ENCODE measurements at regions not wholly inside any gene's neighbourhood (a gene's known extent, or its start where the extent isn't known, plus 50 kb on each side); places are given as distances from the start of the nearest gene placed in this dataset.

DNA sequence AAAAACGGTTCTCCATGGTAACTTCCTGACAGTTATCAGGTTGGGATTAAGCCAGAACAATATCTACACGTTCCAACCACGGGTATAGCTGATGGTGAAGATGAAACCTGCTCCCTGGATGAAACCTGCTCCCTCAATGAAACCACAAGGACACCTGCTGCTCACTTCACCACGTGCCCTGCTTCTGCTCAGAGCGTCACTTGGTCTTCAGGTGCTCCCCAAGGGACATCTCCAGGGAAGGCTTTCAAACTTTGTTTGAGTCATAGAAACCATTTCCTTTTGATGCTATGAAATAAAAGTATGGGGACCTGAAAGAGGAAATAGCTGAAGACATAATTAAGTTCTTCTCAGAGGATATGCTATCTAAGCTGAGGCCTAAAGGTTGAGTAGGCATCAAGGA, 242.4 kb downstream of the MED10 start:
- H3K27ac ChIP-seq (ENCODE audit: low read depth, low read length): no peak overlapping the region
- H3K4ac ChIP-seq (replicated peaks; ENCODE audit: insufficient read length, low read depth, low read length): no peak overlapping the region
- ChIA-PET POLR2A (ENCODE audit: partially characterized antibody) (no interaction called here), CTCF (ENCODE audit: partially characterized antibody) (interaction anchor here (0.6 kb wide), 1 partner anchor 284 kb away, joined by 3 read pairs; no protein-coding TSS in a partner anchor)
- TF ChIP-seq ZNF274 (IDR thresholded peaks at IDR 0.05; ENCODE audit: borderline replicate concordance, extremely low read depth, low read length): no peak
- TF ChIP-seq RBBP5 (IDR thresholded peaks at IDR 0.05; ENCODE audit: borderline replicate concordance, low read depth, low read length): no peak
- TF ChIP-seq, protein P1, sequence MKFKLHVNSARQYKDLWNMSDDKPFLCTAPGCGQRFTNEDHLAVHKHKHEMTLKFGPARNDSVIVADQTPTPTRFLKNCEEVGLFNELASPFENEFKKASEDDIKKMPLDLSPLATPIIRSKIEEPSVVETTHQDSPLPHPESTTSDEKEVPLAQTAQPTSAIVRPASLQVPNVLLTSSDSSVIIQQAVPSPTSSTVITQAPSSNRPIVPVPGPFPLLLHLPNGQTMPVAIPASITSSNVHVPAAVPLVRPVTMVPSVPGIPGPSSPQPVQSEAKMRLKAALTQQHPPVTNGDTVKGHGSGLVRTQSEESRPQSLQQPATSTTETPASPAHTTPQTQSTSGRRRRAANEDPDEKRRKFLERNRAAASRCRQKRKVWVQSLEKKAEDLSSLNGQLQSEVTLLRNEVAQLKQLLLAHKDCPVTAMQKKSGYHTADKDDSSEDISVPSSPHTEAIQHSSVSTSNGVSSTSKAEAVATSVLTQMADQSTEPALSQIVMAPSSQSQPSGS (IDR thresholded peaks at IDR 0.05; ENCODE audit: low read length): no peak
- TF ChIP-seq SUZ12 (IDR thresholded peaks at IDR 0.05; ENCODE audit: low read length): no peak
- TF ChIP-seq BCL11A (IDR thresholded peaks at IDR 0.05; ENCODE audit: low read depth in 2 of 2, low read length in 2 of 2): no peak
- H4K8ac ChIP-seq (ENCODE audit: extremely low read depth, insufficient read depth, low read length): no peak overlapping the region
- no peak overlapping the region for H3K14ac ChIP-seq (ENCODE audit: insufficient read length)
- no peak for FAIRE-seq
- no peak overlapping the region for H4K5ac ChIP-seq (ENCODE audit: insufficient read length, low read depth, low read length)
- no peak overlapping the region for H2BK20ac ChIP-seq (ENCODE audit: low read length)
- no peak overlapping the region for H2AFZ ChIP-seq (ENCODE audit: low read length)
- H3K23me2 ChIP-seq (ENCODE audit: low read depth, low read length): no peaks in the 10 kb centered on the region
- H3K79me2 ChIP-seq (ENCODE audit: control insufficient read depth in 1 of 2, insufficient read depth in 2 of 2, low read length in 2 of 2): no peaks in the 10 kb centered on the region
- no peaks in the 10 kb centered on the region for H3K36me3 ChIP-seq (ENCODE audit: control insufficient read depth in 2 of 4, insufficient read depth in 4 of 4, low read length in 3 of 4)
- no peak overlapping the region for H3K56ac ChIP-seq (replicated peaks; ENCODE audit: insufficient read length, low read depth, low read length)
- H3K4me1 ChIP-seq (replicated peaks in 1 of 4; ENCODE audit: control insufficient read depth in 3 of 4, insufficient read depth in 4 of 4, low read length in 3 of 4): peaks cover 0 to 6% (median 0%) of the 10 kb centered on the region in 4 experiments; a peak in 3 of 7 replicates
- H3K27me3 ChIP-seq (replicated peaks in 1 of 4; ENCODE audit: control insufficient read depth in 3 of 4, extremely low read depth in 1 of 4, insufficient read depth in 3 of 4, low read length in 3 of 4): no peaks in the 10 kb centered on the region
- 97% methylated on average over 5 of the region's 5 CpGs; no CpG with 5 or more reads in 1 of the 2 experiments for WGBS, 2 experiments (ENCODE audit: extremely low coverage in 1 of 2, insufficient coverage in 1 of 2, insufficient read length in 1 of 2, insufficient replicate concordance in 2 of 2, low coverage in 1 of 2, low lambda C conversion rate in 2 of 2, missing lambda C conversion rate in 1 of 2)
- H2BK5ac ChIP-seq (ENCODE audit: low read depth, low read length): no peak overlapping the region
- H3K4me2 ChIP-seq (ENCODE audit: insufficient read depth in 1 of 2, low read depth in 2 of 2, low read length in 2 of 2): no peak overlapping the region
- H4K20me1 ChIP-seq (replicated peaks in 1 of 2; ENCODE audit: control insufficient read depth in 1 of 2, insufficient read depth in 2 of 2, low read length in 2 of 2): no peaks in the 10 kb centered on the region
- no peak overlapping the region for H2BK12ac ChIP-seq (ENCODE audit: low read depth, low read length)
- H3K18ac ChIP-seq (ENCODE audit: extremely low read depth, low read length): no peak overlapping the region
- no peak overlapping the region for H3K9ac ChIP-seq (replicated peaks in 1 of 4; ENCODE audit: extremely low read depth in 1 of 4, low read depth in 3 of 4, low read length in 3 of 4)
- H3K23ac ChIP-seq (ENCODE audit: insufficient read length): no peak overlapping the region
- H2BK120ac ChIP-seq (replicated peaks; ENCODE audit: low read depth, low read length): no peak overlapping the region
- DNase-seq (ENCODE audit: low read depth in 1 of 2, low spot score in 2 of 2): no peak
- H3K4me3 ChIP-seq (ENCODE audit: extremely low read depth in 1 of 4, insufficient read depth in 2 of 4, low read depth in 3 of 4, low read length in 4 of 4): no peak overlapping the region
- H3K79me1 ChIP-seq (ENCODE audit: low read depth, low read length): no peaks in the 10 kb centered on the region
- H4K91ac ChIP-seq (replicated peaks; ENCODE audit: insufficient read length, low read length): no peak overlapping the region
- no peak overlapping the region for H2BK15ac ChIP-seq (ENCODE audit: low read length)
- H3K9me3 ChIP-seq (ENCODE audit: insufficient read depth in 2 of 2, low read depth in 1 of 2, low read length in 1 of 2): no peaks in the 10 kb centered on the region
- no peak overlapping the region for H2AK5ac ChIP-seq (ENCODE audit: low read depth, low read length)

All from H1 (cell line).